HG03442 (cell line): ENCODE measurements at regions not wholly inside any gene's neighbourhood (a gene's known extent, or its start where the extent isn't known, plus 50 kb on each side); places are given as distances from the start of the nearest gene placed in this dataset.
"Not testable (repeated sequence)": the region's sequence is repeated elsewhere in the genome, so short reads cannot be mapped to it uniquely, and the experiment has no call there.

Experiments used
- ATAC-seq: cut with Tn5 transposase; IDR thresholded peaks from one replicate; pipeline ENCODE4 v1.9.1; 2021; ENCODE audit warnings: mild to moderate bottlenecking, moderate library complexity; ENCODE audit not compliant: unreplicated experiment

DNA sequence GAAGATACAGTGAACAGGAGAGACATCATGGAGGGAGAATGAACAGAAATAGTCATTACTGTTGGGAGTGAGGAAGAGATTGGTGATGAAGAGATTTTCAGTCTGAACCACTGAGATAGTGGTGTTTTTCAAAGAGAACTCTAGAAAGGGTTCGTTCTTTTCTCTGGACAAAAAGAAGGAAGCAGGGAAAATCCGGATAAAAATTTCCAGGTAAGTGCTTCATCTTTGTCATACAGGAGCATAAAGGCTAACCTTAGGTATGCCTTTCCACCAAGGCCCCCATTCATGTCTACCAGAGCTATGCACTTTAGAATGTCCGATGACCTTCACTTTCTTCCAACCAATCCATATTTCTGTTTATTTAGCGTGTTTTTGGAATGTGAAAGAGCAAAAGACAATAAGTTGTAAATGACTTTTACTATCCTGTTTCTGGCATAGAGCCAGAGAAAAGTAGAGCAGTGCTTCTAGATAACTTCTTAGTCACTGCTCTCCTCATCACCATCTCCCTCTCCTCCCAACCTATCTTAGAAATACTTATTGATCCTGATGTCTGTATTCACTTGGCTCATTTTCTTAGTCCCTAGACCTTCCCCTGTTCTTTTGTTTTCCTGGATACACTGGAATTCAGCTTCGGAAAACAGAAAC lies 116.5 kb downstream of the TTC6 start:
- ATAC-seq = no peak

DNA sequence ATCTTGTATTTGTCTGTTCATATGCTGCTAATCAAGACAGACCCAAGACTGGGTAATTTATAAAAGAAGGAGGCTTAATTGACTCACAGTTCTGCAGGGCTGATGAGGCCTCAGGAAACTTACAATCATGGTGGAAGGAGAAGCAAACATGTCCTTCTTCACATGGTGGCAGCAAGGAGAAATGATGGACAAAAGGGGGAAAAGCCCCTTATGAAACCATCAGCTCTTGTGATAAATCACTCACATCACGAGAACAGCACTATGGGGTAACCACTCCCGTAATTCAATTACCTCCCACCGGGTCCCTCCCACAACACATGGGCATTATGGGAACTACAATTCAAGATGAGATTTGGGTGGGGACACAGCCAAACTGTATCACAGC lies 117.0 kb downstream of the TTC6 start:
- ATAC-seq = not testable (repeated sequence)

DNA sequence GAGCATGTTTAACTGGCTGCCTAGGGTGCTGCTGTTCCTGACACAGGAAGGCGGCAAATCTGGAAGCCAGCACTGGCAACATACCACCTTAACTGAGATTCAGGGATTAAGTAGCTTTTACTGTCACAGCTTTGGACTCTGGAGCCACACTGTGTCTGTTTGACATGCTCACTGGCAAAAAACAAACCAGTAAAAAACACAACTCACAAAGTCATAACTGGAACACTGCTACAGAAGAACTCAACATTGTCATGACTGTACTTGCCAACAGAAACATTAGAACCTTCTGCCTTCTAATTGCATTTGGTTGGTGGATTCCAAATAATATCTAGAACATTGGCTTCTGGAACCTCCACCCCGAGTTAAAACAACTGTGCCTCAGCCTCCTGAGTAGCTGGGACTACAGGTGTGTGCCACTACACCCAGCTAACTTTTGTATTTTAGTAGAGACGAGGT lies 117.6 kb downstream of the TTC6 start:
- no peak for ATAC-seq

DNA sequence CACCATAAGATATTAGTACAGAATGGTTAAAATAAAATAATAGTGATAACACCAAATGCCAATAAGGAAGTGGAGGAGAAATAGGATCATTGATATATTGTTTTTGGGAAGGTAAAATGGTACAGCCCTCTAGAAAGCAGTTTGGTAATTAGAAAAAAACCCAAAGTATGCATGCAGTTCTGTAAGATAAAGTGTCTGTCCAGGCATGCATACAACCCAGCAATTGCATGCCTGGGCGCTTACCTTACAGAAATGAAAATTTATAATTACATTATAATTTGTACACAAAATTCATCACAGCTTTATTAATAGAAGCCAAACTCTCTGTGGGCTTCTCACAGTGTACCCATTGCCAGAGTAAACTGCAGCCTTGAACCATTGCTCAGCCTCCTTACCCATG lies 124.7 kb downstream of the TTC6 start:
- no peak for ATAC-seq

DNA sequence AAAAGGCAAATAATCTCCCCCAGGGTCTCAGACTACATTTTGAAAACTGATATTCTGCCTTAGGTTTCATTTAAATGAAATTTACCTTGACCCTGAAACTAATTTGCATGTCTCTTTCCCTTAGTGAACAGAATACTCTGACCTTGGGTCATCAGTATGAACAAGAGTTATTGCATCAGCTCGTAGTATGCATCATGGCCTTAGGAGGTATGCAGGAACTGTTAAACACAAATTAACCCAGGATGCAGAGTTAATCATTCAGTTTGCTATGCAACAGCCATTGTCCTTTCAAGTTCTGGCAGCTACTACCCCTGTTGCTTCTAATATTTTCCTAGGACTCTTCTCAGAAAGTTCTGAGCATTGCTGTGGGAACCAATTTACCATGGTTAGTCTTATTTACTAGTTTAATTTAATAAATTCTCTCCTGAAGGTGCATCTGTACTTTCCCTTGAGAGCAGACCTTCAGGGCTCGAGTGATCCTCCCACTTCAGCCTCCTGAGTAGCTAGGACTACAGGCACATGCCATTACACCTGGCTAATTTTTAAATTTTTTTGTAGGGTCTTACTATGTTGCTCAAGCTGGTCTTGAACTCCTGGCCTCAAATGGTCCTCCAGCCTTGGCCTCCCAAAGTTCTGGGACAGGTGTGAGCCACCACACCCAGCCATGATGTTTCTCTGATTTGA lies 126.7 kb downstream of the TTC6 start:
- ATAC-seq = no peak

DNA sequence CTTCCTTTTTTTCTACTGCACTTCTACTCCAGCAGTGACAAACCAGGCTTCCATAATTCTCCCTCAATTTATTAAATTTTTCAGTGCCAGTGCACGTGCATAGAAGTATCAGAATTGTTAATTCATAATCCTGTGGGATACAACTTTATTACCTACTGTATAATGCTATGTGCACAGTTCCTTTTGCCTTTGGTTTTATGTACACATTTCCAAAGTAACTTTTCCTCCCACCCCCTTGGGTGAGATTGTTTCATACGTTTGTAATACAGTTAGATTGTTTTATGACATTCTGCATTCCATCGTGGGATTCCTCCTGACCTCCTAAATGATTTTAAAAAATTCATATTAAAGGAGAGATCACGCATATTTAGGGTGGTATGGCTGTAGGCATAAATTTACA lies 128.1 kb downstream of the TTC6 start:
- no peak for ATAC-seq

DNA sequence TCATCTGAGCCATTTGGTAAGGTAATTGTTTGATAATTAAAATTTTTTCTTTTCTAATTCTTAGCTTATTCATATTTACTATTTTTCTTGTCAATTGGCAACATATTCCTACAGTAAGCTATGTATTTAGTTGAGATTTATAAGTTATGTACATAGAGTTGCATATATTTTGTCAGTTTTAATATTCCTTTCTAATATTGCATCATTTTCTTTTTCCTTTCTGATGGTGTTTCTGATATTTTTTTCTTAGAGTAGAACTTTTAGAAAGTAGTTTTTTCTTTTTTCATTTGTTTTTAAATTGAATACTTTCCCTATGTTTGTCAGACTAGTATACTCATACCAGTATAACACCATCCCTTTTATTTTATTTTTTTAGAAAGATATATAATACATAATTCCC lies 131.3 kb downstream of the TTC6 start:
- ATAC-seq = no peak

DNA sequence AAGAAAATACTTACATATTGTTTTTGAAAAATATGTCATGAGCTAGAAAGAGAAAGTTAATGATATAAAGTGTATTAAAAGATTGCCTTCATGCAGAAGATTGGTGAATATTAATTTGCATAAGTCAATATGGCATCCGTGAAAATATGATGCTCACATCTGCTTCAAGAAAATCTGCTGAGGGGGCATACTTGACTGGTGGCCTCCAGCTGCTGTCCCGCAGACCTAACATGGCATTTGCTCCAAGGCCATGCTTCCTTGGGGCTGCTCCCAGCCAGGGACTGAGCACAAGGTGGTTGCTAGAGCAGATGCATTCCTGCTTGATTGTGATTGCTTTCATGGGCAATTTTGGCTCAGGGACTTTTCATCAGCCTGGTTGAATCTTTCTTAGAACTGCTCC lies 133.8 kb downstream of the TTC6 start:
- ATAC-seq = no peak

DNA sequence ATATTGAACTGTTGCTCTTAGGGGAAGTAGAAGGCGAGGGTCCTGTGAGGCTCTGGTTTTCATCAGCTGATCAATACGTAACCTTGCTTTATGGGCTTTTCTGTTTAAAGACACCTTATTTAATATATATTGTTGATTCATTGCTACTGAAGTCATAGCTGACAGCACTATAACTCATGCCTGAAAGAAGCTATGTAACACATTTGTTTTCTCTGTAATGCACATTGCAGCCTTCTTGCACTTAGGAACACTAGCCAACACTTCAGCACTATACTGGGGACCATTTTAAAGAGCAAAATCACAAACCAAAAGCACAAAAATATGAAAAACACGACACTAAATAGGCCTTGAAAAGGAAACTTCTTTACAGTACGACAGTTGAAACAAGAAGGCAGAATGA lies 135.7 kb downstream of the TTC6 start:
- ATAC-seq = no peak

DNA sequence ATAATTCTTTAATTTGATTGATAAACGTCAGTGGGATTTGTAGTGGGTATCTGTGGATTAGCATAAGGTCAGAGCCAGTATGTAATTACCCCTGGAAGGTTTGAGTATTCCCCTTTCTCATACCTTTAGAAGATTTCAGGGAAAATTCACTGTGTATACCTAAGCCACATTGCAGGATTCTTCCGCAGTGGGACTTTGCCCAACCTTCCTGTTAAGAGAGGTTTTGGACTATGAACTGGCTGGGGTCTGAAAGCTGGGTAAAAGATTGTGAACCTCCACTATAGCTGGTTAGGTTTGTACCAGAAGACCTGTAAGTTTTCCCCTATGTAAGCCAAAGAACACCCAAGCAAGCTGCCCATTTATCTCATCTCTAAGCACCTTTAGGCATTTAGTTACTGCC lies 150.2 kb downstream of the TTC6 start:
- ATAC-seq = no peak

DNA sequence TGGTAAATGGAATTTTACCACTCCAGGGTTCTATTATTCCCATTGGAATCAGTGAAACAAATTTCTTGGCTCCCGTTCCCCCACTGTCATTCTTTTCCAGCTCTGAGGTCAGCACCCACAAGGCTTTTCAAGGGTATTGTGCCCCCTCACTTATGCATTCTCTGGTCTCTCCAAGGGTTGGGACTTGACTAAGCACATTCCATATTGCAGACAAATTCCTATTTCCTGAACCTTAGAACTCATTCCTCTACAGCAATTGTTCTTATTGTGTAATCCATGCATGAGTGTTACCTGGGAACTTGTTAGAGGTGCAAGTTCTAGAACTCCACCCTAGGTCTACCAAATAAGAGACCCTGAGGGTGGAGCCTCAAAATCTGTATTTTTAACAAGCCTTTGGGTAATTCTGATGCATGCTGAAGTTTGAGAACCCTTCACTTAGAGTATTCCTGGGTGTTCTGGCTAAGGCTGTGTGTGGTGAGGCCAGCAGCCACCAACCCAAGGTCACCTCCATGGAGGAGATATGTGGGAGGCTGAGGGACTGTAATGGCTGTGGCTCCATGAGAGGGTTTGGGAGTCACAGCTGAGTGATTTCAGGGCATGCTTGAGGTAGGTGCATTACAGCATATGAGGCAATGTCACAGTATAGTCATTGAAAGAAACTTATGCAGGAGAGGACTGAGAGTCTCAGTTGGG lies 150.9 kb downstream of the TTC6 start:
- ATAC-seq = no peak

DNA sequence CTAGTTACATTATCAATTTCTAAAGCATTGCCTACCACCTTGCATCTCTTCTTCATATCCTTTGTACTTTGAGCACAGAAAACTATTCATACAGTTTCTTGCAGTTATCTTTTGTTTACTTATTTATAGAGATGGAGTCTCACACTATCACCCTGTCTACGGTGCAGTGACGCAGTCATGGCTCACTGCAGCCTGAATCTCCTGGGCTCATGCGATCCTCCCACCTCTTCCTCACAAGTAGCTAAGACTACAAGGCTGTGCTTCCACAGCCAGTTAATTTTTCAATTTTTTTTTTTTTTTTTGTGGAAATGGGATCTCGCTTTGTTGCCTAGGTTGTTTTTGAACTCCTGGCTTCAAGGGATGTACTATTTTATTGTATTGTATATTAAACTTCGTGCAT lies 158.0 kb downstream of the TTC6 start:
- no peak for ATAC-seq

DNA sequence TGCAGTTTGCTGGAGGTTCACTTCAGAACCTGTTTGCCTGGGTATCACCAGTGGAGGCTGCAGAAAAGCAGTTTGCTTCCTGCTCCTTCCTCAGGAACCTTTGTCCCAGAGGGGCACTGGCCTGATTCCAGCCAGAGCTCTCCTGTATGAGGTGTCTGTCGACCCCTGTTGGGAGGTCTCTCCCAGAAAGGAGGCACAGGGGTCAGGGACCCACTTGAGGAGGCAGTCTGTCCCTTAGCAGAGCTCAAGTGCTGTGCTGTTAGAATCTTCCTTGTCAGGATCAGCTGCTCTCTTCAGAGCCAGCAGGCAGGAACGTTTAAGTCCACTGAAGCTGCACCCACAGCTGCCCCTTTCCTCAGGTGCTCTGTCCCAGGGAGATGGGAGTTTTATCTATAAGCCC lies 164.8 kb downstream of the TTC6 start:
- not testable (repeated sequence) for ATAC-seq

DNA sequence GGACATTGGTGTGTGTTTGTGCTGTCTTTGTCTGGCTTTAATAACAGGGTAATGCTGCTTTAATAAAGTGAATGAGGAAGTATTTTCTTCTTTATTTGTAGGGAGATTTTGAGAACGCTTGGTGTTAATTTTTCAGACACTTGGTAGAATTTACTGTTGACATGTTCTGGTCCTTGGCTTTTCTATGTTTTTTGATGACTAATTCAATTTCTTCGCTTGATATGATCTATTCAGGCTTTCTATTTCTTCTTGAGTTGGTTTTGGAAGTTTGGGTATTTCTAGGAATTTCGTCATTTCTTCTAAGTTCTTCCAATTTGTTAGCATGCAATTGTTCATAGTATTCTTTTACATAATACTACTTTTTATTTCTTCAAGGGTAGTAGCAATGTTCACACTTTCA lies 167.8 kb downstream of the TTC6 start:
- no peak for ATAC-seq

DNA sequence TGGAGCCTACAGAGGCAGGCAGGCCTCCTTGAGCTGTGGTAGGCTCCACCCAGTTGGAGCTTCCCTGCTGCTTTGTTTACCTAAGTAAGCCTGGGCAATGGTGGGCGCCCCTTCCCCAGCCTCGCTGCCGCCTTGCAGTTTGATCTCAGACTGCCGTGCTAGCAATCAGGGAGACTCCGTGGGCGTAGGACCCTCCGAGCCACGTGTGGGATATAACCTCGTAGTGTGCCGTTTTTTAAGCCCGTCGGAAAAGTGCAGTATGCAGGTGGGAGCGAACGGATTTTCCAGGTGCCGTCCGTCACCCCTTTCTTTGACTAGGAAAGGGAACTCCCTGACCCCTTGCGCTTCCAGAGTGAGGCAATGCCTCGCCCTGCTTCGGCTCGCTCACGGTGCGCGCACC lies 176.9 kb downstream of the TTC6 start:
- ATAC-seq = not testable (repeated sequence)

DNA sequence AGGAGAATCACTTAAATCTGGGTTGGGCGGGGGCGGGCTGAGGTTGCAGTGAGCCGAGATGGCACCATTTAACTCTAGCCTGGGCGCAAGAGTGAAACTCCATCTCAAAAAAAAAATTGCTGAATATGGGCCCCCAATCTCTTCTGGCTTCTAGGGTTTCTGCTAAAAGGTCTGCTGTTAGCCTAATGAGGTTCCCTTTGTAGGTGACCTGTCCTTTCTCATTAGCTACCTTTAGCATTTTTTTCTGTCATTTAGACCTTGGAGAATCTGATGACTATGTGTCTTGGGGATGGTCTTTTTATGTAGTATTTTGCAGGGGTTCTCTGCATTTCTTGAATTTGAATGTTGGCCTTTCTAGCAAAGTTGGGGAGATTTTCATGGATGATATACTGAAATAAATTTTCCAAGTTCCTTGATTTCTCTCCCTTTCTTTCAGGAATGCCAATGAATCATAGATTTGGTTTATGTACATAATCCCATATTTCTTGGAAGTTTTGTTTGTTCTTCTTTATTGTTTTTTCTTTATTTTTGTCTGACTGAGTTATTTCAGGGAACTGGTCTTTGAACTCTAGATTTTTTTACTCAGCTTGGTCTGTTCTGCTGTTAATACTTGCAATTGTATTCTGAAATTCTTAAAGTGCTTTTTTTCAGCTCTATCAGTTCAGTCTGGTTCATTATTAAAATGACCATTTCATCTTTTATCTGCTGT lies 181.5 kb downstream of the TTC6 start:
- ATAC-seq = no peak

DNA sequence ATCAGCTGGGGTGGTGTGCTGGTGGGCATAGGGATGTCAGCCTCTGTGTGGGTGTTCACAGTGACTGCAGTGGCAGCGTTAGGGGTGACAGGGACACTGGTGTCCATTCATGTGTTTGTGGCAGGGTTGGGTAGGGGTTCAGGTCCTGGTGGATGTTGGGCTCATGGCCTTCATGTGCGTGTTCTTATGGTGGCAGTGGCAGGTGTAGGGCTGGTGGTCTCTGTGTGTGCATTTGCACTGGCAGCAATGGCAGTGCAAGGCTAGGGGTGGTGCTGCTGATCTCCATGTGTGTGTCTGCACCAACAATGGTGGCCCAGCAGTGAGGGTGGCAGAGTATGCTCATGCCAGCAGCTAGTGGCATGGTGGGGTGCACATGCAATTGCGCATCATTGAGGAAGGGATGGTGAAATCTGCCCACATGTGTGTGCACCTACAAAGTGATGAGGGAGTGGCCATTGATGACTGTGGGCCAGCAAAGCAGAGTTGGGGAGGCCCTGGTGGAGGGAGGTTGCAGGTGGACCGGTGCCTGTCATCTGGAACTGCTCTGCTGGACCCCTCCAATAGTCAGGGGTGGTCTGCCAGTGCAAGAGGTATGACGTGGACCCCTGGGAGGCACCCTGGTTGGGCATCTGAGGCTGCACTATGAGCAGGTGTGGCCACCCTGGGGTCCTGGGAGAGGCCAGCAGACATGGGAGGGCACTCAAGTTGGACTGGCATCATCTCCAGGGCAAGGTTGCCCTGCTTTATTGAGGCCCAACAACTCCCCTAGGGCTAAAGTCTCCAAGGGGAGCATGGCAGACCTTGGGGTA lies 182.9 kb downstream of the TTC6 start:
- ATAC-seq = no peak

DNA sequence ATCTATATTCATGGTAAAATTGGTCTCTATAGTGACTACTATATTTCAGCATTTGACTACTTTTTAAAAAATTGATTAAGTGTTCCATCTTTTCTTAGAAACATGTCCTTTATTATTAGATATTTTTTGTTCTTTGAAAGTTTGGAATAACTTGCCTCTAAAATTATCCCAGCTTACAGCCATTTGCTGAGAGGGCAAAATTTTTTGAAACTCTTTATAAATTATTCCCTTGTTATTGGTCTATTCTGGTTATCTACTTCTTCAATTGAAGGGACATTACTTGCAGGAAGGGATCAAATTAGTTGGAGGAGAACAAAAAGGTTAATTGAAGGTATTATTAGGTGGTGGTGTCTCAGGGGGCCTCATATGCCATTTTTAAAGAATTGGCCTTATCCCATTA lies 184.1 kb downstream of the TTC6 start:
- no peak for ATAC-seq

DNA sequence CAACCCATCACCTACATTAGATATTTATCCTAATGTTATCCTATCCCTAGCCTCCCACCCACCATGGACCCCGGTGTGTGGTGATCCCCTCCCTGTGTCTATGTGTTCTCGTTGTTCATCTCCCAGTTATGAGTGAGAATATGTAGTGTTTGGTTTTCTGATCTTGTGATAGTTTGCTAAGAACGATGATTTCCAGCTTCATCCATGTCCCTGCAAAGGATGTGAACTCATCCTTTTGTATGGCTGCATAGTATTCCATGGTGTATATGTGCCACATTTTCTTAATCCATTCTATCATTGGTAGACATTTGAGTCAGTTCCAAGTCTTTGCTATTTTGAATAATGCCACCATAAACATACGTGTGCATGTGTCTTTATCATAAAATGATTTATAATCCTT lies 185.3 kb downstream of the TTC6 start:
- not testable (repeated sequence) for ATAC-seq

DNA sequence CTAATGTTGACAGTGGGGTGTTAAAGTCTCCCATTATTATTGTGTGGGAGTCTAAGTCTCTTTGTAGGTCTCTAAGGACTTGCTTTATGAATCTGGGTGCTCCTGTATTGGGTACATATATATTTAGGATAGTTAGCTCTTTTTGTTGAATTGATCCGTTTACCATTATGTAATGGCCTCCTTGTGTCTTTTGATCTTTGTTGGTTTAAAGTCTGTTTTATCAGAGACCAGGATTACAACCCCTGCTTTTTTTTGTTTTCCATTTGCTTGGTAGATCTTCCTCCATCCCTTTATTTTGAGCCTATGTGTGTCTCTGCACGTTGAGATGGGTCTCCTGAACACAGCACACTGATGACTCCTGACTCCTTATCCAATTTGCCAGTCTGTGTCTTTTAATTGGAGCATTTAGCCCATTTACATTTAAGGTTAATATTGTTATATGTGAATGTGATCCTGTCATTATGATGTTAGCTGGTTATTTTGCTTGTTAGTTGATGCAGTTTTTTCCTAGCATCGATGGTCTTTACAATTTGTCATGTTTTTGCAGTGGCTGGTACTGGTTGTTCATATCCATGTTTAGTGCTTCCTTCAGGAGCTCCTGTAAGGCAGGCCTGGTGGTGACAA lies 188.9 kb downstream of the TTC6 start:
- ATAC-seq = not testable (repeated sequence)
